H9 (cell line): ENCODE measurements at regions not wholly inside any gene's neighbourhood (a gene's known extent, or its start where the extent isn't known, plus 50 kb on each side); places are given as distances from the start of the nearest gene placed in this dataset.

Experiments used
- DNase-seq: peaks from one replicate; pipeline ENCODE4 v3.0.0-alpha.2; 2017
- H2AFZ ChIP-seq: one replicate; pipeline ENCODE4 v1.6.1; 2013; ENCODE audit warnings: mild to moderate bottlenecking, low read length, control low read depth, moderate library complexity
- H2AK5ac ChIP-seq: 2 replicates; pipeline ENCODE4 v1.6.1; 2013; ENCODE audit warnings: low read length, control low read depth, mixed read lengths; ENCODE audit not compliant: insufficient read length
- H2BK120ac ChIP-seq: one replicate; pipeline ENCODE4 v1.6.1; 2013; ENCODE audit warnings: low read depth, mild to moderate bottlenecking, low read length, control low read depth, inconsistent platforms; ENCODE audit not compliant: poor library complexity, severe bottlenecking
- H2BK12ac ChIP-seq: 2 replicates; pipeline ENCODE4 v1.6.1; 2013; ENCODE audit warnings: low read length, control low read depth, mixed read lengths, low read depth; ENCODE audit not compliant: insufficient read length
- H2BK15ac ChIP-seq: 2 replicates; pipeline ENCODE4 v1.6.1; 2013; ENCODE audit warnings: low read depth, low read length, control low read depth
- H2BK20ac ChIP-seq: one replicate; pipeline ENCODE4 v1.6.1; 2013; ENCODE audit warnings: low read depth, mild to moderate bottlenecking, low read length, control low read depth, inconsistent platforms; ENCODE audit not compliant: poor library complexity, severe bottlenecking
- H2BK5ac ChIP-seq: 2 replicates; pipeline ENCODE4 v1.6.1; 2013; ENCODE audit warnings: low read length, control low read depth, mixed read lengths; ENCODE audit not compliant: insufficient read length
- H3K14ac ChIP-seq: 2 replicates; pipeline ENCODE4 v1.6.1; 2013; ENCODE audit warnings: low read length, control low read depth; ENCODE audit not compliant: insufficient read depth
- H3K18ac ChIP-seq: 2 replicates; pipeline ENCODE4 v1.6.1; 2013; ENCODE audit warnings: low read depth, mild to moderate bottlenecking, mixed read lengths, low read length, control low read depth; ENCODE audit not compliant: insufficient read length
- H3K23ac ChIP-seq: 2 replicates; pipeline ENCODE4 v1.6.1; 2013; ENCODE audit warnings: low read length, control low read depth, mixed read lengths, low read depth; ENCODE audit not compliant: insufficient read length
- H3K23me2 ChIP-seq: 2 replicates; pipeline ENCODE4 v1.6.1; 2013; ENCODE audit warnings: low read depth, mild to moderate bottlenecking, mixed read lengths, low read length, control low read depth; ENCODE audit not compliant: insufficient read length, poor library complexity, severe bottlenecking
- H3K27ac ChIP-seq: 2 replicates; pipeline ENCODE4 v1.5.1; 2013; ENCODE audit warnings: low read length, control low read depth, mixed read lengths, low read depth; ENCODE audit not compliant: insufficient read length
- H3K27me3 ChIP-seq: 2 replicates; pipeline ENCODE4 v1.6.1; 2013; ENCODE audit warnings: low read length, control low read depth, inconsistent platforms; ENCODE audit not compliant: insufficient read depth
- H3K4ac ChIP-seq: 2 replicates; pipeline ENCODE4 v1.6.1; 2013; ENCODE audit warnings: low read depth, mild to moderate bottlenecking, control low read depth, inconsistent platforms, low read length, moderate library complexity
- H3K4me1 ChIP-seq: 2 replicates; pipeline ENCODE4 v1.6.1; 2013; ENCODE audit warnings: low read length, control low read depth, inconsistent platforms; ENCODE audit not compliant: insufficient read depth
- H3K4me2 ChIP-seq: 2 replicates; pipeline ENCODE4 v1.6.1; 2013; ENCODE audit warnings: low read length, control low read depth, mixed read lengths; ENCODE audit not compliant: insufficient read length, insufficient read depth
- H3K56ac ChIP-seq: 2 replicates; pipeline ENCODE4 v1.6.1; 2013; ENCODE audit warnings: low read depth, mild to moderate bottlenecking, mixed read lengths, low read length, control low read depth; ENCODE audit not compliant: insufficient read length
- H3K79me1 ChIP-seq: 2 replicates; pipeline ENCODE4 v1.6.1; 2013; ENCODE audit warnings: low read depth, mild to moderate bottlenecking, moderate library complexity, low read length, control low read depth, inconsistent platforms; ENCODE audit not compliant: insufficient read depth, poor library complexity, severe bottlenecking
- H3K79me2 ChIP-seq: 2 replicates; pipeline ENCODE4 v1.6.1; 2013; ENCODE audit warnings: low read length, control low read depth, inconsistent platforms; ENCODE audit not compliant: insufficient read depth
- H3K9ac ChIP-seq: 2 replicates; pipeline ENCODE4 v1.6.1; 2013; ENCODE audit warnings: low read length, control low read depth, mixed read lengths; ENCODE audit not compliant: insufficient read length; ENCODE audit errors: extremely low read depth
- H3K9me3 ChIP-seq: one replicate; pipeline ENCODE4 v1.6.1; 2013; ENCODE audit warnings: low read depth, low read length, inconsistent platforms; ENCODE audit not compliant: control insufficient read depth
- H3T11ph ChIP-seq: one replicate; pipeline ENCODE4 v1.6.1; 2013; ENCODE audit warnings: mild to moderate bottlenecking, low read length, control low read depth, inconsistent platforms
- H4K20me1 ChIP-seq: one replicate; pipeline ENCODE4 v1.6.1; 2013; ENCODE audit not compliant: control insufficient read depth, insufficient read length, insufficient read depth
- H4K5ac ChIP-seq: 2 replicates; pipeline ENCODE4 v1.6.1; 2013; ENCODE audit warnings: low read depth, mild to moderate bottlenecking, mixed read lengths, low read length, control low read depth; ENCODE audit not compliant: insufficient read length
- H4K8ac ChIP-seq: replicated peaks from 2 replicates; pipeline ENCODE4 v1.6.1; 2013; ENCODE audit warnings: low read length, control low read depth, mixed read lengths, low read depth; ENCODE audit not compliant: insufficient read length
- H4K91ac ChIP-seq: 2 replicates; pipeline ENCODE4 v1.6.1; 2013; ENCODE audit warnings: low read depth, mild to moderate bottlenecking, moderate library complexity, mixed read lengths, low read length, control low read depth; ENCODE audit not compliant: insufficient read length
- H3K27ac Mint-ChIP-seq, 3 experiments: 2 replicates in 2 of 3; 3 replicates in 1 of 3; pipeline ENCODE4 v1.8.0; 2020 to 2021; ENCODE audit warnings: mixed read lengths in 3 of 3, mild to moderate bottlenecking in 1 of 3, moderate library complexity in 1 of 3
- H3K27me3 Mint-ChIP-seq: 2 replicates; pipeline ENCODE4 v1.8.0; 2021; ENCODE audit warnings: low read depth, mild to moderate bottlenecking, moderate library complexity, mixed read lengths
- H3K36me3 Mint-ChIP-seq, 3 experiments: 2 replicates in 2 of 3; 3 replicates in 1 of 3; pipeline ENCODE4 v1.8.0; 2020 to 2021; ENCODE audit warnings: low read depth in 3 of 3, mixed read lengths in 3 of 3; ENCODE audit not compliant: insufficient read depth in 1 of 3
- H3K4me1 Mint-ChIP-seq, 2 experiments: 2 replicates each; pipeline ENCODE4 v1.8.0; 2020; ENCODE audit warnings: mixed read lengths in 2 of 2
- H3K4me3 Mint-ChIP-seq, 2 experiments: 2 replicates in 1 of 2; 3 replicates in 1 of 2; pipeline ENCODE4 v1.8.0; 2020 to 2021; ENCODE audit warnings: mild to moderate bottlenecking in 2 of 2, mixed read lengths in 2 of 2, moderate library complexity in 1 of 2
- H3K9me3 Mint-ChIP-seq, 2 experiments: 2 replicates in 1 of 2; 3 replicates in 1 of 2; pipeline ENCODE4 v1.8.0; 2020; ENCODE audit warnings: mild to moderate bottlenecking in 2 of 2, mixed read lengths in 2 of 2, moderate library complexity in 1 of 2
- CTCF ChIP-seq: fragments of 200-600 bp; sonication (generic); conservative IDR thresholded peaks from 3 replicates; pipeline ENCODE4 v1.8.0; 2021; ENCODE audit warnings: antibody characterized with exemption, mild to moderate bottlenecking
- WGBS: extraction: QIAGEN DNeasy Blood & Tissue Kit; methylation state at CpG from one replicate; pipeline ENCODE4 v1.1.7; 2013; ENCODE audit warnings: missing lambda C conversion rate, low lambda C conversion rate, mixed read lengths; ENCODE audit not compliant: insufficient read length; ENCODE audit errors: extremely low coverage; 5-methylcytosine and 5-hydroxymethylcytosine counted together

DNA sequence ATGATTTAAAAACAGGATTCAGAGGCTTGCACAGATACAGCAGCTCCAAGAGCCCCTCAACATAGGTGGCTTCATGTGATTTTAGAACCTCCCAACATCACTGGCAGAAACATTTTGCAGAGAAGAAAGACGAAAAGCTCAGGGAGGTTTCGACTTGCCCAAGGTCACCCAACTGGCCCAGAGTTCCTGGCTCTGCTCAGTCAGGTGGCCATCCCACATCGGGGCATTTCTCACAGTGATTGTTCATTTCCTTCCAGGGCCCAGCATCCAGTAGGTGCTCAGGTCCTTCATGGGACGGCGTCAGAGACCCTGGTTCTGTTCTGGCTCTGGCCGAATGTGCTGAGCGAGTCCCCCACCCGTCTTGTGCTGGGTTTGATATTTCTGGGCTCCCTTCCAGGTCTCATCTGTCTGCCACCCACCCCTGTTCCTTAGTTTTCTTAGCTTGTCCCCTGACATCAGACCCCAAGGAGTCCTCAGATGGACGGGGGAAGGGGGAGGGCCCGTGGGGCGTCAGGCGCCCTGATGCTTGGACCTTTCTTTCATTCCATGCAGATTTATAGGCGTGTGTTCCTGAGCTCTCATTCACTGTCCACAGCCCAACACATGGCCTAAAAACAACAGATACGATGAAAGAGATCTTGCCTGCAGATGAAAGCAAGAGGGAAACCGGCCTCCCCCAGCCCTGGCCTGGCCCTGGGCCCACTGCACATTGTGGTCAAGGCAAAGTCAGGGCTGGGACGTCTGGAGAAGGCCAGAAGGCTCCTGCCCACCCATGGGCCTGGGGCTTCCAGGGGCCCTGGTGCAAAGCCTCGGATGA lies 123.1 kb upstream of the ZBTB40 start:
- Histone ChIP-seq H2BK15ac (no peak overlapping the region), H3K23me2 (no peaks in the 10 kb centered on the region), H3K79me2 (no peaks in the 10 kb centered on the region), H3K4ac (no peak overlapping the region), H4K8ac (no peak overlapping the region), H3K14ac (no peak overlapping the region), H3K23ac (no peak overlapping the region), H3K4me1 (no peaks in the 10 kb centered on the region), H2AK5ac (no peak overlapping the region), H4K91ac (no peak overlapping the region), H3K18ac (no peak overlapping the region), H2AFZ (no peak overlapping the region), H4K5ac (no peak overlapping the region), H3T11ph (no peak overlapping the region), H3K27ac (no peak overlapping the region), H3K9ac (no peak overlapping the region), H2BK5ac (no peak overlapping the region), H3K79me1 (no peaks in the 10 kb centered on the region), H3K4me2 (no peak overlapping the region), H2BK12ac (no peak overlapping the region), H2BK20ac (no peak overlapping the region), H4K20me1 (no peaks in the 10 kb centered on the region), H3K27me3 (no peaks in the 10 kb centered on the region), H3K56ac (no peak overlapping the region), H2BK120ac (no peak overlapping the region), H3K9me3 (no peaks in the 10 kb centered on the region)
- H3K4me1 Mint-ChIP-seq = peaks cover 7 to 9% of the 10 kb centered on the region in 2 experiments
- TF ChIP-seq CTCF = no peak
- no peak overlapping the region for H3K4me3 Mint-ChIP-seq
- H3K36me3 Mint-ChIP-seq = no peaks in the 10 kb centered on the region
- H3K9me3 Mint-ChIP-seq = no peaks in the 10 kb centered on the region
- no CpG with 5 or more reads among the region's 17 CpGs for WGBS
- peaks cover 8% of the 10 kb centered on the region; the same call in 1 of the 2 replicates for H3K27me3 Mint-ChIP-seq
- no peak overlapping the region; a peak in 1 of 7 replicates for H3K27ac Mint-ChIP-seq
- peak; percentile 18 for DNase-seq
